ENCODE measurements at regions not wholly inside any gene's neighbourhood (a gene's known extent, or its start where the extent isn't known, plus 50 kb on each side); places are given as distances from the start of the nearest gene placed in this dataset.

- POLR2A ChIA-PET, result no interaction called here
- no peak for DNase-seq (ENCODE audit: low read depth, low spot score)
- H3K4me3 ChIP-seq (ENCODE audit: low read depth, low read length), result no peak overlapping the region
- H3K27ac ChIP-seq (ENCODE audit: low read depth, low read length), result no peak overlapping the region
- no peaks in the 10 kb centered on the region for H3K9me3 ChIP-seq (ENCODE audit: control insufficient read depth, insufficient read depth, low read length)
- CTCF ChIA-PET, result interaction anchor here (0.6 to 1.0 kb wide), 2 partner anchors 178 to 1771 kb away, joined by 3 read pairs; no protein-coding TSS in a partner anchor
- no peak for TF ChIP-seq CTCF (IDR thresholded peaks at IDR 0.05; ENCODE audit: low read depth, low read length)
- peaks cover 8% of the 10 kb centered on the region for H3K27me3 ChIP-seq (ENCODE audit: control insufficient read depth, insufficient read depth, low read length)
Measured at GRCh38 chr7:135831455-135832195, 83.0 kb upstream of the FAM180A start.

- ChIA-PET POLR2A (no interaction called here), CTCF (no interaction called here)
- H3K27me3 ChIP-seq (ENCODE audit: control insufficient read depth, insufficient read depth, low read length), result peaks cover 8% of the 10 kb centered on the region
- no peak overlapping the region for H3K4me3 ChIP-seq (ENCODE audit: low read depth, low read length)
- no peaks in the 10 kb centered on the region for H3K9me3 ChIP-seq (ENCODE audit: control insufficient read depth, insufficient read depth, low read length)
- H3K27ac ChIP-seq (ENCODE audit: low read depth, low read length), result no peak overlapping the region
- no peak for TF ChIP-seq CTCF (IDR thresholded peaks at IDR 0.05; ENCODE audit: low read depth, low read length)
- no peak for DNase-seq (ENCODE audit: low read depth, low spot score)
Measured at GRCh38 chr7:135828604-135829003, 80.0 kb upstream of the FAM180A start.

- TF ChIP-seq CTCF (IDR thresholded peaks at IDR 0.05; ENCODE audit: low read depth, low read length), result no peak
- peaks cover 13% of the 10 kb centered on the region for H3K27me3 ChIP-seq (ENCODE audit: control insufficient read depth, insufficient read depth, low read length)
- POLR2A ChIA-PET, result no interaction called here
- CTCF ChIA-PET, result interaction anchor here (2.5 kb wide), 1 partner anchor 27 kb away, joined by 12 read pairs; no protein-coding TSS in a partner anchor
- no peak overlapping the region for H3K4me3 ChIP-seq (ENCODE audit: low read depth, low read length)
- H3K9me3 ChIP-seq (ENCODE audit: control insufficient read depth, insufficient read depth, low read length), result no peaks in the 10 kb centered on the region
- DNase-seq (ENCODE audit: low read depth, low spot score), result no peak
- H3K27ac ChIP-seq (ENCODE audit: low read depth, low read length), result no peak overlapping the region
Measured at GRCh38 chr7:135827391-135827790, 78.8 kb upstream of the FAM180A start.

GRCh38 chr7:135825406-135825805 lies 76.8 kb upstream of the FAM180A start:
- H3K27me3 ChIP-seq (ENCODE audit: control insufficient read depth, insufficient read depth, low read length), result peaks cover 13% of the 10 kb centered on the region
- CTCF ChIA-PET, result no interaction called here
- no peak for TF ChIP-seq CTCF (IDR thresholded peaks at IDR 0.05; ENCODE audit: low read depth, low read length)
- no peaks in the 10 kb centered on the region for H3K9me3 ChIP-seq (ENCODE audit: control insufficient read depth, insufficient read depth, low read length)
- no peak for DNase-seq (ENCODE audit: low read depth, low spot score)
- POLR2A ChIA-PET, result no interaction called here
- no peak overlapping the region for H3K27ac ChIP-seq (ENCODE audit: low read depth, low read length)
- H3K4me3 ChIP-seq (ENCODE audit: low read depth, low read length), result no peak overlapping the region

- ChIA-PET POLR2A (no interaction called here), CTCF (interaction anchor here (1.5 kb wide), 1 partner anchor 22 kb away, joined by 3 read pairs; no protein-coding TSS in a partner anchor)
- Histone ChIP-seq H3K4me3 (ENCODE audit: low read depth, low read length) (no peak overlapping the region), H3K27me3 (ENCODE audit: control insufficient read depth, insufficient read depth, low read length) (peaks cover 7% of the 10 kb centered on the region), H3K9me3 (ENCODE audit: control insufficient read depth, insufficient read depth, low read length) (no peaks in the 10 kb centered on the region), H3K27ac (ENCODE audit: low read depth, low read length) (no peak overlapping the region)
- no peak for DNase-seq (ENCODE audit: low read depth, low spot score)
- no peak for TF ChIP-seq CTCF (IDR thresholded peaks at IDR 0.05; ENCODE audit: low read depth, low read length)
Measured at GRCh38 chr7:135822376-135822775, 73.8 kb upstream of the FAM180A start.

Measured in AG04450 (cell line).